ENCODE measurements at regions not wholly inside any gene's neighbourhood (a gene's known extent, or its start where the extent isn't known, plus 50 kb on each side); places are given as distances from the start of the nearest gene placed in this dataset.

GRCh38 chr1:83641206-83641658, 357.7 kb downstream of the TTLL7 start:
- H3K4me3 ChIP-seq (ENCODE audit: low read depth, low read length): no peak overlapping the region
- TF ChIP-seq, protein P1, sequence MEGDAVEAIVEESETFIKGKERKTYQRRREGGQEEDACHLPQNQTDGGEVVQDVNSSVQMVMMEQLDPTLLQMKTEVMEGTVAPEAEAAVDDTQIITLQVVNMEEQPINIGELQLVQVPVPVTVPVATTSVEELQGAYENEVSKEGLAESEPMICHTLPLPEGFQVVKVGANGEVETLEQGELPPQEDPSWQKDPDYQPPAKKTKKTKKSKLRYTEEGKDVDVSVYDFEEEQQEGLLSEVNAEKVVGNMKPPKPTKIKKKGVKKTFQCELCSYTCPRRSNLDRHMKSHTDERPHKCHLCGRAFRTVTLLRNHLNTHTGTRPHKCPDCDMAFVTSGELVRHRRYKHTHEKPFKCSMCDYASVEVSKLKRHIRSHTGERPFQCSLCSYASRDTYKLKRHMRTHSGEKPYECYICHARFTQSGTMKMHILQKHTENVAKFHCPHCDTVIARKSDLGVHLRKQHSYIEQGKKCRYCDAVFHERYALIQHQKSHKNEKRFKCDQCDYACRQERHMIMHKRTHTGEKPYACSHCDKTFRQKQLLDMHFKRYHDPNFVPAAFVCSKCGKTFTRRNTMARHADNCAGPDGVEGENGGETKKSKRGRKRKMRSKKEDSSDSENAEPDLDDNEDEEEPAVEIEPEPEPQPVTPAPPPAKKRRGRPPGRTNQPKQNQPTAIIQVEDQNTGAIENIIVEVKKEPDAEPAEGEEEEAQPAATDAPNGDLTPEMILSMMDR (IDR thresholded peaks at IDR 0.05; ENCODE audit: low read depth, low read length): no peak
- DNase-seq (ENCODE audit: low read depth): no peak

DNA sequence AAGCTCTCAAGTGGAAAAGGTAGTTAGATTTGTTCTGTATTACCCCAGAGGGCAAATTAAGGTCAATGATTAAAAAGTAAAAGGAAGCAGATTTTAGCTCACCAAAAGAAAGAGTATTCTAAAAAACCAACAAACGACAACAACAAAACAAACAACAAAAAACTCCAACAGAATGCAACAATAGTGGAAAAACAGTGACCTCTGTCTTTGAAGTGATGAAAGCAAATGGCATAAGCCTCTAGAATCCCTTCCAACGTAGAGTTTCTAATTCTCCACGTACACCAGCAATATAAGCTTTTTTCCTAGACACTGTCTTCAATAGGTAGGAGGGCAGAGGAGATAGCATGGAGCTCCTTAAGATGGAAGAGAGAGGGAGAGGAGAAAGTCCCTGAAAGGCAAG, 359.1 kb downstream of the TTLL7 start:
- no peak for TF ChIP-seq MAX (IDR thresholded peaks at IDR 0.05; ENCODE audit: low read depth, low read length)
- TF ChIP-seq POLR2A (IDR thresholded peaks at IDR 0.05; ENCODE audit: extremely low read depth, insufficient read length): no peak
- TF ChIP-seq, protein P1 (IDR thresholded peaks at IDR 0.05; ENCODE audit: low read depth, low read length): no peak
- TF ChIP-seq MYC (IDR thresholded peaks at IDR 0.05; ENCODE audit: low read depth, low read length): no peak
- no peak overlapping the region for H3K4me3 ChIP-seq (ENCODE audit: low read depth, low read length)
- DNase-seq (ENCODE audit: low read depth): no peak

- no peak overlapping the region for H3K4me3 ChIP-seq (ENCODE audit: low read depth, low read length)
- DNase-seq (ENCODE audit: low read depth): no peak
- TF ChIP-seq, protein P1 (IDR thresholded peaks at IDR 0.05; ENCODE audit: low read depth, low read length): no peak
- no peak for TF ChIP-seq MYC (IDR thresholded peaks at IDR 0.05; ENCODE audit: low read depth, low read length)
- no peak for TF ChIP-seq MAX (IDR thresholded peaks at IDR 0.05; ENCODE audit: low read depth, low read length)
- no peak for TF ChIP-seq POLR2A (IDR thresholded peaks at IDR 0.05; ENCODE audit: extremely low read depth, insufficient read length)
Measured at GRCh38 chr1:83637586-83637985, 361.3 kb downstream of the TTLL7 start.

GRCh38 chr1:83637009-83637408, 361.9 kb downstream of the TTLL7 start:
- no peak overlapping the region for H3K4me3 ChIP-seq (ENCODE audit: low read depth, low read length)
- TF ChIP-seq, protein P1 (IDR thresholded peaks at IDR 0.05; ENCODE audit: low read depth, low read length): no peak
- TF ChIP-seq POLR2A (IDR thresholded peaks at IDR 0.05; ENCODE audit: extremely low read depth, insufficient read length): no peak
- DNase-seq (ENCODE audit: low read depth): no peak

DNA sequence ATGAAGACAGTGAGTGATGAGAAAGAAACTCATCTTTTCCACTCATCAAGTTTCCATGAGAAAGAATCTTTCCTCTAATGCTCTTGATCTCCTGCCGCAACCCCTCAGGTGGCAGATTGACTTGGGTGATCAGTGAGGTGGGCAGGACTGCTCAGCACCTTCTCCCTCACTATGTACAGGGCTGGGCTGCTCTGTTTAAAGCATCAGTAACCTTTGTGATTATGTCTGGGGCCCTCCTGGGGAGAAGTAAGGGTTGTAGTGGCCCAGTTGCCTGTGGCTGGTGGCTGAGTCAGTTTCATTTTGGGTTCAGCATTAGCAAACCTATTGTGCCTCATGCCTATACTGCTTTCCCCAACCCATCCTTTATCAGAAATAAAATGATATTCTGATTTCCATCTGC, 366.0 kb downstream of the TTLL7 start:
- no peak overlapping the region for H3K4me3 ChIP-seq (ENCODE audit: low read depth, low read length)
- no peak for DNase-seq (ENCODE audit: low read depth)
- no peak for TF ChIP-seq POLR2A (IDR thresholded peaks at IDR 0.05; ENCODE audit: extremely low read depth, insufficient read length)
- no peak for TF ChIP-seq MAX (IDR thresholded peaks at IDR 0.05; ENCODE audit: low read depth, low read length)
- TF ChIP-seq, protein P1 (IDR thresholded peaks at IDR 0.05; ENCODE audit: low read depth, low read length): no peak
- no peak for TF ChIP-seq MYC (IDR thresholded peaks at IDR 0.05; ENCODE audit: low read depth, low read length)

GRCh38 chr1:83631851-83632250, 367.1 kb downstream of the TTLL7 start:
- no peak overlapping the region for H3K4me3 ChIP-seq (ENCODE audit: low read depth, low read length)
- no peak for DNase-seq (ENCODE audit: low read depth)
- no peak for TF ChIP-seq POLR2A (IDR thresholded peaks at IDR 0.05; ENCODE audit: extremely low read depth, insufficient read length)
- TF ChIP-seq MYC (IDR thresholded peaks at IDR 0.05; ENCODE audit: low read depth, low read length): no peak
- TF ChIP-seq, protein P1 (IDR thresholded peaks at IDR 0.05; ENCODE audit: low read depth, low read length): no peak
- TF ChIP-seq MAX (IDR thresholded peaks at IDR 0.05; ENCODE audit: low read depth, low read length): no peak

Data from NB4 (cell line).